ENCODE measurements at regions not wholly inside any gene's neighbourhood (a gene's known extent, or its start where the extent isn't known, plus 50 kb on each side); places are given as distances from the start of the nearest gene placed in this dataset.
"Not testable (repeated sequence)": the region's sequence is repeated elsewhere in the genome, so short reads cannot be mapped to it uniquely, and the experiment has no call there.

GRCh38 chrX:138026211-138026610 is 460.3 kb downstream of the ZIC3 start:
- TF ChIP-seq Cebpa-rat (IDR thresholded peaks at IDR 0.05), result no peak
- Histone ChIP-seq H3K9ac (no peak overlapping the region), H4K20me1 (no peaks in the 10 kb centered on the region; a peak in 1 of 22 replicates), H3K4me1 (no peaks in the 10 kb centered on the region), H3K4me2 (no peak overlapping the region), H3K27ac (no peak overlapping the region), H3K4me3 (no peak overlapping the region), H3K9me3 (replicated peaks in 1 of 11) (no peaks in the 10 kb centered on the region), H3K27me3 (peaks cover 95 to 100% (median 99%) of the 10 kb centered on the region in 11 experiments), H3K36me3 (no peaks in the 10 kb centered on the region)

GRCh38 chrX:138031715-138032114 is 465.8 kb downstream of the ZIC3 start:
- Histone ChIP-seq H3K36me3 (no peaks in the 10 kb centered on the region), H4K20me1 (no peaks in the 10 kb centered on the region; a peak in 1 of 22 replicates), H3K4me1 (no peaks in the 10 kb centered on the region), H3K9ac (no peak overlapping the region), H3K4me2 (no peak overlapping the region), H3K27me3 (peaks cover 73 to 95% (median 92%) of the 10 kb centered on the region in 11 experiments), H3K9me3 (replicated peaks in 1 of 11) (no peaks in the 10 kb centered on the region), H3K27ac (no peak overlapping the region), H3K4me3 (no peak overlapping the region)
- TF ChIP-seq Cebpa-rat (IDR thresholded peaks at IDR 0.05), result no peak

- peaks cover 69 to 95% (median 89%) of the 10 kb centered on the region in 11 experiments for H3K27me3 ChIP-seq
- no peak for TF ChIP-seq Cebpa-rat (IDR thresholded peaks at IDR 0.05)
- no peak overlapping the region for H3K27ac ChIP-seq
- no peaks in the 10 kb centered on the region for H3K36me3 ChIP-seq
- no peaks in the 10 kb centered on the region; a peak in 2 of 22 replicates for H4K20me1 ChIP-seq
- H3K9me3 ChIP-seq (replicated peaks in 1 of 11), result no peaks in the 10 kb centered on the region
- H3K9ac ChIP-seq, result no peak overlapping the region
- no peak overlapping the region for H3K4me3 ChIP-seq
- H3K4me1 ChIP-seq, result peaks cover 0 to 6% (median 0%) of the 10 kb centered on the region in 10 experiments; a peak in 5 of 20 replicates
- no peak overlapping the region for H3K4me2 ChIP-seq
These were observed 468.2 kb downstream of the ZIC3 start for GRCh38 chrX:138034136-138034535.

GRCh38 chrX:138037548-138037947 is 471.6 kb downstream of the ZIC3 start:
- Histone ChIP-seq H3K9me3 (replicated peaks in 1 of 11) (peaks cover 18 to 25% (median 21%) of the 10 kb centered on the region in 11 experiments), H3K36me3 (no peaks in the 10 kb centered on the region), H3K27ac (no peak overlapping the region), H3K9ac (no peak overlapping the region), H3K4me2 (peak overlapping the region in 2 of 11 experiments; percentile 3 to 11; a peak in 2 of 22 replicates), H3K27me3 (peaks cover 50 to 87% (median 75%) of the 10 kb centered on the region in 11 experiments), H3K4me3 (no peak overlapping the region), H4K20me1 (no peaks in the 10 kb centered on the region; a peak in 2 of 22 replicates), H3K4me1 (peaks cover 0 to 6% (median 0%) of the 10 kb centered on the region in 10 experiments; a peak in 5 of 20 replicates)
- TF ChIP-seq Cebpa-rat (IDR thresholded peaks at IDR 0.05), result no peak

- no peaks in the 10 kb centered on the region for H3K4me1 ChIP-seq
- H4K20me1 ChIP-seq, result no peaks in the 10 kb centered on the region
- H3K27me3 ChIP-seq, result peaks cover 74 to 89% (median 86%) of the 10 kb centered on the region in 11 experiments
- H3K4me3 ChIP-seq, result no peak overlapping the region
- no peak overlapping the region for H3K9ac ChIP-seq
- no peak for TF ChIP-seq Cebpa-rat (IDR thresholded peaks at IDR 0.05)
- H3K27ac ChIP-seq, result no peak overlapping the region
- 0 out of 22 replicates have a peak, but pooled peaks cover 0 to 5% (median 0%) of the 10 kb centered on the region in 11 experiments for H3K9me3 ChIP-seq (replicated peaks in 1 of 11)
- no peak overlapping the region for H3K4me2 ChIP-seq
- no peaks in the 10 kb centered on the region for H3K36me3 ChIP-seq
These were observed 492.0 kb downstream of the ZIC3 start for GRCh38 chrX:138057883-138058282.

- no peak overlapping the region for H3K4me2 ChIP-seq
- no peaks in the 10 kb centered on the region for H4K20me1 ChIP-seq
- H3K4me3 ChIP-seq, result no peak overlapping the region
- H3K27ac ChIP-seq, result no peak overlapping the region
- 0 out of 22 replicates have a peak, but pooled peaks cover 0 to 5% (median 0%) of the 10 kb centered on the region in 11 experiments for H3K9me3 ChIP-seq (replicated peaks in 1 of 11)
- no peak for TF ChIP-seq Cebpa-rat (IDR thresholded peaks at IDR 0.05)
- no peaks in the 10 kb centered on the region for H3K4me1 ChIP-seq
- no peaks in the 10 kb centered on the region for H3K36me3 ChIP-seq
- H3K9ac ChIP-seq, result no peak overlapping the region
- H3K27me3 ChIP-seq, result peaks cover 63 to 78% (median 76%) of the 10 kb centered on the region in 11 experiments
These were observed 493.0 kb downstream of the ZIC3 start for GRCh38 chrX:138058931-138059330.

- Histone ChIP-seq H3K9ac (no peak overlapping the region), H4K20me1 (no peaks in the 10 kb centered on the region; a peak in 2 of 22 replicates), H3K4me3 (no peak overlapping the region), H3K27me3 (peaks cover 69 to 81% (median 75%) of the 10 kb centered on the region in 11 experiments), H3K27ac (no peak overlapping the region), H3K4me2 (no peak overlapping the region), H3K36me3 (no peaks in the 10 kb centered on the region), H3K4me1 (no peaks in the 10 kb centered on the region), H3K9me3 (replicated peaks in 1 of 11) (no peaks in the 10 kb centered on the region; a peak in 1 of 22 replicates)
- TF ChIP-seq Cebpa-rat (IDR thresholded peaks at IDR 0.05), result no peak
These were observed 501.5 kb downstream of the ZIC3 start for GRCh38 chrX:138067415-138067814.

- H3K27me3 ChIP-seq, result peaks cover 54 to 84% (median 66%) of the 10 kb centered on the region in 11 experiments
- H3K9ac ChIP-seq, result no peak overlapping the region
- no peak for TF ChIP-seq Cebpa-rat (IDR thresholded peaks at IDR 0.05)
These were observed 507.7 kb downstream of the ZIC3 start for GRCh38 chrX:138073626-138074025.

GRCh38 chrX:138082251-138082650 is 516.3 kb downstream of the ZIC3 start:
- TF ChIP-seq Cebpa-rat (IDR thresholded peaks at IDR 0.05), result no peak
- Histone ChIP-seq H3K36me3 (no peaks in the 10 kb centered on the region), H3K4me3 (no peak overlapping the region), H4K20me1 (no peaks in the 10 kb centered on the region), H3K27ac (no peak overlapping the region), H3K9ac (no peak overlapping the region), H3K9me3 (replicated peaks in 1 of 11) (peaks cover 10 to 19% (median 15%) of the 10 kb centered on the region in 11 experiments; a peak in 20 of 22 replicates), H3K4me1 (no peaks in the 10 kb centered on the region), H3K4me2 (no peak overlapping the region), H3K27me3 (peaks cover 60 to 83% (median 71%) of the 10 kb centered on the region in 11 experiments)

More at GRCh38 chrX:138073626-138074025, 507.7 kb downstream of the ZIC3 start:
- H3K4me2 ChIP-seq, result no peak overlapping the region
- no peaks in the 10 kb centered on the region; a peak in 2 of 22 replicates for H4K20me1 ChIP-seq
- H3K4me3 ChIP-seq, result no peak overlapping the region
- H3K9me3 ChIP-seq (replicated peaks in 1 of 11), result peaks cover 0 to 3% (median 0%) of the 10 kb centered on the region in 11 experiments; a peak in 3 of 22 replicates
- H3K27ac ChIP-seq, result no peak overlapping the region
- no peaks in the 10 kb centered on the region for H3K4me1 ChIP-seq
- H3K36me3 ChIP-seq, result no peaks in the 10 kb centered on the region

- Histone ChIP-seq H3K27me3 (peaks cover 60 to 86% (median 76%) of the 10 kb centered on the region in 11 experiments), H3K9ac (no peak overlapping the region), H3K36me3 (no peaks in the 10 kb centered on the region), H3K4me1 (no peaks in the 10 kb centered on the region), H4K20me1 (no peaks in the 10 kb centered on the region), H3K27ac (no peak overlapping the region), H3K4me3 (no peak overlapping the region), H3K9me3 (replicated peaks in 1 of 11) (peaks cover 10 to 19% (median 16%) of the 10 kb centered on the region in 11 experiments; a peak in 20 of 22 replicates), H3K4me2 (no peak overlapping the region)
- no peak for TF ChIP-seq Cebpa-rat (IDR thresholded peaks at IDR 0.05)
These were observed 517.0 kb downstream of the ZIC3 start for GRCh38 chrX:138082896-138083295.

GRCh38 chrX:138110910-138111309 is 545.0 kb downstream of the ZIC3 start:
- H3K9ac ChIP-seq, H3K4me1 ChIP-seq, H3K4me3 ChIP-seq, H3K27ac ChIP-seq, H3K4me2 ChIP-seq, H4K20me1 ChIP-seq, H3K36me3 ChIP-seq: not testable (repeated sequence)
- peaks cover 0 to 13% (median 0%) of the 10 kb centered on the region in 11 experiments; a peak in 8 of 22 replicates for H3K9me3 ChIP-seq (replicated peaks in 1 of 11)
- peaks cover 33 to 52% (median 43%) of the 10 kb centered on the region in 11 experiments for H3K27me3 ChIP-seq
